C4-2B (cell line): ENCODE measurements at regions not wholly inside any gene's neighbourhood (a gene's known extent, or its start where the extent isn't known, plus 50 kb on each side); places are given as distances from the start of the nearest gene placed in this dataset.

Experiments used
- ZFX ChIP-seq: fragments of 450-650 bp; IDR thresholded peaks from 2 replicates; pipeline ENCODE4 v1.6.1; 2017
- TF ChIP-seq, protein P1 (sequence below): fragments of 450-650 bp; conservative IDR thresholded peaks from 2 replicates; pipeline ENCODE4 v1.5.1; 2017; ENCODE audit warnings: mild to moderate bottlenecking

DNA sequence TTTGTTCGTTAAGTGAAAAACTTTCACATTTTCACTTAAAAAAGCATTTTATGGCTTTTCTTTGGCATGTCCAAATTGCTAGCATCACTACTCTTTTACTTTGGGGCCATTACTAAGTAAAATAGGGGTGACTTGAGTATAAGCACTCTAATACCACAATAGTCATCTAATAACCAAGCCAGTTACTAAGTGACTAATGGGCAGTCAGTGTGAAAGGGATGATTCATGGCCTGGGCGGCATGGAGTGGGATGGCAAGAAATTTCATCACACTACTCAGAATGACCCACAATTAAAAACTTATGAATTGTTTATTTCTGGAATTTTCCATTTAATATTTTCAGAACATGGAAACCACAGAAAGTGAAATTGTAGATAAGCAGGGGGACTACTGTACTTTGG, 60.9 kb downstream of the BMP15 start:
- TF ChIP-seq, protein P1, sequence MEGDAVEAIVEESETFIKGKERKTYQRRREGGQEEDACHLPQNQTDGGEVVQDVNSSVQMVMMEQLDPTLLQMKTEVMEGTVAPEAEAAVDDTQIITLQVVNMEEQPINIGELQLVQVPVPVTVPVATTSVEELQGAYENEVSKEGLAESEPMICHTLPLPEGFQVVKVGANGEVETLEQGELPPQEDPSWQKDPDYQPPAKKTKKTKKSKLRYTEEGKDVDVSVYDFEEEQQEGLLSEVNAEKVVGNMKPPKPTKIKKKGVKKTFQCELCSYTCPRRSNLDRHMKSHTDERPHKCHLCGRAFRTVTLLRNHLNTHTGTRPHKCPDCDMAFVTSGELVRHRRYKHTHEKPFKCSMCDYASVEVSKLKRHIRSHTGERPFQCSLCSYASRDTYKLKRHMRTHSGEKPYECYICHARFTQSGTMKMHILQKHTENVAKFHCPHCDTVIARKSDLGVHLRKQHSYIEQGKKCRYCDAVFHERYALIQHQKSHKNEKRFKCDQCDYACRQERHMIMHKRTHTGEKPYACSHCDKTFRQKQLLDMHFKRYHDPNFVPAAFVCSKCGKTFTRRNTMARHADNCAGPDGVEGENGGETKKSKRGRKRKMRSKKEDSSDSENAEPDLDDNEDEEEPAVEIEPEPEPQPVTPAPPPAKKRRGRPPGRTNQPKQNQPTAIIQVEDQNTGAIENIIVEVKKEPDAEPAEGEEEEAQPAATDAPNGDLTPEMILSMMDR, result no peak
- no peak for TF ChIP-seq ZFX
